Cerebellar nuclear complex (tissue), 1 donor: ENCODE measurements at regions not wholly inside any gene's neighbourhood (a gene's known extent, or its start where the extent isn't known, plus 50 kb on each side); places are given as distances from the start of the nearest gene placed in this dataset.

Experiments
- DNase-seq, 2 experiments: peaks; one replicate each; lab custom pipeline; 2025; lab: John Stamatoyannopoulos, UW

GRCh38 chr18:45482286-45482685 lies 133.0 kb upstream of the SLC14A2 start:
- no peak for DNase-seq

GRCh38 chr18:45487581-45487980 lies 127.7 kb upstream of the SLC14A2 start:
- DNase-seq, result no peak

GRCh38 chr18:45488645-45489044 lies 126.6 kb upstream of the SLC14A2 start:
- no peak for DNase-seq

GRCh38 chr18:45493830-45494229 lies 121.4 kb upstream of the SLC14A2 start:
- no peak for DNase-seq

GRCh38 chr18:45494811-45495210 lies 120.5 kb upstream of the SLC14A2 start:
- no peak for DNase-seq

GRCh38 chr18:45496741-45497140 lies 118.5 kb upstream of the SLC14A2 start:
- DNase-seq, result no peak

GRCh38 chr18:45497595-45498286 lies 117.5 kb upstream of the SLC14A2 start:
- no peak for DNase-seq

GRCh38 chr18:45498287-45498658 lies 117.0 kb upstream of the SLC14A2 start:
- no peak for DNase-seq

- DNase-seq, result no peak
Measured at GRCh38 chr18:45503990-45504389, 111.3 kb upstream of the SLC14A2 start.

- no peak for DNase-seq
Measured at GRCh38 chr18:45505497-45506206, 109.6 kb upstream of the SLC14A2 start.

- no peak for DNase-seq
Measured at GRCh38 chr18:45506951-45507350, 108.3 kb upstream of the SLC14A2 start.

GRCh38 chr18:45509535-45509934 lies 105.7 kb upstream of the SLC14A2 start:
- DNase-seq, result no peak

GRCh38 chr18:45510656-45511055 lies 104.6 kb upstream of the SLC14A2 start:
- DNase-seq, result no peak

- DNase-seq, result no peak
Measured at GRCh38 chr18:45512363-45512953, 102.8 kb upstream of the SLC14A2 start.

GRCh38 chr18:45517181-45517741 lies 98.0 kb upstream of the SLC14A2 start:
- no peak for DNase-seq

- no peak for DNase-seq
Measured at GRCh38 chr18:45518311-45519155, 96.7 kb upstream of the SLC14A2 start.

GRCh38 chr18:45519411-45520280 lies 95.6 kb upstream of the SLC14A2 start:
- DNase-seq, result no peak

- DNase-seq, result no peak
Measured at GRCh38 chr18:45521136-45521535, 94.1 kb upstream of the SLC14A2 start.

GRCh38 chr18:45521777-45522176 lies 93.5 kb upstream of the SLC14A2 start:
- no peak for DNase-seq

- no peak for DNase-seq
Measured at GRCh38 chr18:45522371-45522770, 92.9 kb upstream of the SLC14A2 start.

GRCh38 chr18:45525301-45525700 lies 90.0 kb upstream of the SLC14A2 start:
- no peak for DNase-seq
